Muscle layer of duodenum (tissue), 2 donors: ENCODE measurements at regions not wholly inside any gene's neighbourhood (a gene's known extent, or its start where the extent isn't known, plus 50 kb on each side); places are given as distances from the start of the nearest gene placed in this dataset.

Experiments used
- H3K27ac ChIP-seq: one replicate; pipeline ENCODE4 v1.7.0; 2013; ENCODE audit warnings: mild to moderate bottlenecking, low read length
- H3K27me3 ChIP-seq: one replicate; pipeline ENCODE4 v1.7.0; 2013; ENCODE audit warnings: low read depth, mild to moderate bottlenecking, control low read depth, low read length
- H3K36me3 ChIP-seq, 2 donors: one replicate each; pipeline ENCODE4 v1.7.0; 2013; ENCODE audit warnings: low read length in 2 of 2, control low read depth in 1 of 2, mild to moderate bottlenecking in 1 of 2; ENCODE audit not compliant: insufficient read depth in 2 of 2, control insufficient read depth in 1 of 2
- H3K4me1 ChIP-seq, 2 donors: one replicate each; pipeline ENCODE4 v1.7.0; 2013; ENCODE audit warnings: low read length in 2 of 2, mild to moderate bottlenecking in 2 of 2, control low read depth in 1 of 2, moderate library complexity in 1 of 2; ENCODE audit not compliant: insufficient read depth in 2 of 2, control insufficient read depth in 1 of 2
- H3K4me3 ChIP-seq, 2 donors: one replicate each; pipeline ENCODE4 v1.7.0; 2013; ENCODE audit warnings: low read length in 2 of 2, low read depth in 1 of 2, mild to moderate bottlenecking in 1 of 2
- H3K9me3 ChIP-seq, 2 donors: one replicate each; pipeline ENCODE4 v1.7.0; 2013; ENCODE audit warnings: low read length in 2 of 2, control low read depth in 1 of 2, mild to moderate bottlenecking in 1 of 2; ENCODE audit not compliant: control insufficient read depth in 1 of 2
- donor health status: healthy.

- Histone ChIP-seq H3K9me3 (no peaks in the 10 kb centered on the region), H3K4me1 (no peaks in the 10 kb centered on the region), H3K36me3 (no peaks in the 10 kb centered on the region), H3K27ac (no peak overlapping the region), H3K27me3 (no peaks in the 10 kb centered on the region), H3K4me3 (no peak overlapping the region)
Observed at GRCh38 chr3:7957024-7957423, 544.6 kb upstream of the LMCD1 start.

GRCh38 chr3:7959094-7959493 lies 542.5 kb upstream of the LMCD1 start:
- Histone ChIP-seq H3K27me3 (no peaks in the 10 kb centered on the region), H3K4me3 (no peak overlapping the region), H3K36me3 (no peaks in the 10 kb centered on the region), H3K27ac (no peak overlapping the region), H3K9me3 (no peaks in the 10 kb centered on the region), H3K4me1 (no peaks in the 10 kb centered on the region)

GRCh38 chr3:7960601-7961000 lies 541.0 kb upstream of the LMCD1 start:
- Histone ChIP-seq H3K27me3 (no peaks in the 10 kb centered on the region), H3K36me3 (no peaks in the 10 kb centered on the region), H3K4me3 (no peak overlapping the region), H3K4me1 (no peaks in the 10 kb centered on the region), H3K27ac (no peak overlapping the region), H3K9me3 (no peaks in the 10 kb centered on the region)

GRCh38 chr3:7962301-7962700 lies 539.3 kb upstream of the LMCD1 start:
- Histone ChIP-seq H3K36me3 (no peaks in the 10 kb centered on the region), H3K27ac (no peak overlapping the region), H3K4me1 (no peaks in the 10 kb centered on the region), H3K4me3 (no peak overlapping the region), H3K27me3 (no peaks in the 10 kb centered on the region), H3K9me3 (no peaks in the 10 kb centered on the region)

- H3K27ac ChIP-seq = no peak overlapping the region
- H3K36me3 ChIP-seq = no peaks in the 10 kb centered on the region
- no peak overlapping the region for H3K4me3 ChIP-seq
- no peaks in the 10 kb centered on the region for H3K4me1 ChIP-seq
- no peaks in the 10 kb centered on the region for H3K9me3 ChIP-seq
- H3K27me3 ChIP-seq = no peaks in the 10 kb centered on the region
Observed at GRCh38 chr3:7964899-7965298, 536.7 kb upstream of the LMCD1 start.

- H3K9me3 ChIP-seq = no peaks in the 10 kb centered on the region
- H3K27ac ChIP-seq = no peak overlapping the region
- H3K36me3 ChIP-seq = no peaks in the 10 kb centered on the region
- no peak overlapping the region for H3K4me3 ChIP-seq
- H3K27me3 ChIP-seq = no peaks in the 10 kb centered on the region
- no peaks in the 10 kb centered on the region for H3K4me1 ChIP-seq
Observed at GRCh38 chr3:7973006-7973405, 528.6 kb upstream of the LMCD1 start.

GRCh38 chr3:7977245-7978086 lies 524.2 kb upstream of the LMCD1 start:
- H3K4me3 ChIP-seq = no peak overlapping the region
- H3K36me3 ChIP-seq = no peaks in the 10 kb centered on the region
- no peaks in the 10 kb centered on the region for H3K9me3 ChIP-seq
- no peaks in the 10 kb centered on the region for H3K27me3 ChIP-seq
- no peaks in the 10 kb centered on the region for H3K4me1 ChIP-seq
- no peak overlapping the region for H3K27ac ChIP-seq

- H3K4me3 ChIP-seq = no peak overlapping the region
- H3K27me3 ChIP-seq = no peaks in the 10 kb centered on the region
- no peaks in the 10 kb centered on the region for H3K36me3 ChIP-seq
- no peaks in the 10 kb centered on the region for H3K9me3 ChIP-seq
- H3K4me1 ChIP-seq = no peaks in the 10 kb centered on the region
- no peak overlapping the region for H3K27ac ChIP-seq
Observed at GRCh38 chr3:7978087-7978422, 523.6 kb upstream of the LMCD1 start.

GRCh38 chr3:7982126-7982525 lies 519.5 kb upstream of the LMCD1 start:
- Histone ChIP-seq H3K27me3 (no peaks in the 10 kb centered on the region), H3K4me3 (no peak overlapping the region), H3K9me3 (no peaks in the 10 kb centered on the region), H3K4me1 (no peaks in the 10 kb centered on the region), H3K27ac (no peak overlapping the region), H3K36me3 (no peaks in the 10 kb centered on the region)

- H3K9me3 ChIP-seq = no peaks in the 10 kb centered on the region
- H3K36me3 ChIP-seq = no peaks in the 10 kb centered on the region
- H3K27ac ChIP-seq = no peak overlapping the region
- no peaks in the 10 kb centered on the region for H3K4me1 ChIP-seq
- no peaks in the 10 kb centered on the region for H3K27me3 ChIP-seq
- no peak overlapping the region for H3K4me3 ChIP-seq
Observed at GRCh38 chr3:7999384-7999783, 502.2 kb upstream of the LMCD1 start.

- Histone ChIP-seq H3K4me3 (no peak overlapping the region), H3K36me3 (no peaks in the 10 kb centered on the region), H3K9me3 (no peaks in the 10 kb centered on the region), H3K4me1 (no peaks in the 10 kb centered on the region), H3K27ac (no peak overlapping the region), H3K27me3 (no peaks in the 10 kb centered on the region)
Observed at GRCh38 chr3:8001307-8001706, 500.3 kb upstream of the LMCD1 start.

- no peaks in the 10 kb centered on the region for H3K9me3 ChIP-seq
- H3K4me3 ChIP-seq = no peak overlapping the region
- H3K4me1 ChIP-seq = no peaks in the 10 kb centered on the region
- no peak overlapping the region for H3K27ac ChIP-seq
- H3K36me3 ChIP-seq = no peaks in the 10 kb centered on the region
- no peaks in the 10 kb centered on the region for H3K27me3 ChIP-seq
Observed at GRCh38 chr3:8001712-8002111, 499.9 kb upstream of the LMCD1 start.
